ENCODE measurements at regions not wholly inside any gene's neighbourhood (a gene's known extent, or its start where the extent isn't known, plus 50 kb on each side); places are given as distances from the start of the nearest gene placed in this dataset.

GRCh38 chr3:187979564-187979963, 174.4 kb upstream of the LPP start:
- no peak for TF ChIP-seq TEAD4 (CRISPR knock-in tag; IDR thresholded peaks at IDR 0.05)
- ATAC-seq (no peak), DNase-seq (ENCODE audit: low spot score) (no peak)
- H3K27ac Mint-ChIP-seq, result no peak overlapping the region
- CTCF ChIA-PET, result no interaction called here
- peaks cover 14% of the 10 kb centered on the region for H3K36me3 Mint-ChIP-seq
- peaks cover 20% of the 10 kb centered on the region for H3K9me3 Mint-ChIP-seq
- no peaks in the 10 kb centered on the region for H3K27me3 Mint-ChIP-seq (ENCODE audit: low read depth)
- POLR2A ChIA-PET, result no interaction called here
- H3K4me1 Mint-ChIP-seq, result peaks cover 9% of the 10 kb centered on the region
- H3K4me3 Mint-ChIP-seq, result no peak overlapping the region

GRCh38 chr3:187980861-187981260, 173.1 kb upstream of the LPP start:
- Mint-ChIP-seq H3K36me3 (peaks cover 14% of the 10 kb centered on the region), H3K27ac (no peak overlapping the region), H3K4me3 (no peak overlapping the region), H3K4me1 (peaks cover 3% of the 10 kb centered on the region; the same call in 1 of the 2 replicates), H3K27me3 (ENCODE audit: low read depth) (no peaks in the 10 kb centered on the region), H3K9me3 (peaks cover 20% of the 10 kb centered on the region)
- CTCF ChIA-PET, result no interaction called here
- TF ChIP-seq MYBL2 (CRISPR knock-in tag; IDR thresholded peaks at IDR 0.05), result no peak
- TF ChIP-seq IRF2 (CRISPR knock-in tag; IDR thresholded peaks at IDR 0.05; ENCODE audit: borderline replicate concordance, low read depth), result no peak
- TF ChIP-seq RORB (CRISPR knock-in tag; IDR thresholded peaks at IDR 0.05), result no peak
- TF ChIP-seq PREB (CRISPR knock-in tag; IDR thresholded peaks at IDR 0.05; ENCODE audit: borderline replicate concordance), result no peak
- no peak for TF ChIP-seq ZNF232 (CRISPR knock-in tag; IDR thresholded peaks at IDR 0.05)
- TF ChIP-seq ZNF423 (CRISPR knock-in tag; IDR thresholded peaks at IDR 0.05), result no peak
- TF ChIP-seq TEAD1 (CRISPR knock-in tag; IDR thresholded peaks at IDR 0.05), result no peak
- TF ChIP-seq ATF1 (CRISPR knock-in tag; IDR thresholded peaks at IDR 0.05), result no peak
- TF ChIP-seq ETV6 (CRISPR knock-in tag; IDR thresholded peaks at IDR 0.05), result no peak
- no peak for TF ChIP-seq ZNF425 (CRISPR knock-in tag; conservative IDR thresholded peaks at IDR 0.05)
- TF ChIP-seq ZNF317 (CRISPR knock-in tag; IDR thresholded peaks at IDR 0.05; ENCODE audit: borderline replicate concordance, low read depth), result no peak
- no peak for TF ChIP-seq ZNF671 (CRISPR knock-in tag; IDR thresholded peaks at IDR 0.05)
- TF ChIP-seq ZSCAN18 (CRISPR knock-in tag; IDR thresholded peaks at IDR 0.05), result no peak
- TF ChIP-seq CREB1 (CRISPR knock-in tag; IDR thresholded peaks at IDR 0.05), result no peak
- no peak for TF ChIP-seq ZNF138 (CRISPR knock-in tag; conservative IDR thresholded peaks at IDR 0.05)
- TF ChIP-seq SOX15 (CRISPR knock-in tag; IDR thresholded peaks at IDR 0.05), result no peak
- no peak for TF ChIP-seq CDX4 (CRISPR knock-in tag; IDR thresholded peaks at IDR 0.05; ENCODE audit: borderline replicate concordance)
- no peak for TF ChIP-seq ZBTB43 (CRISPR knock-in tag; IDR thresholded peaks at IDR 0.05)
- TF ChIP-seq FOXP1 (CRISPR knock-in tag; IDR thresholded peaks at IDR 0.05; ENCODE audit: borderline replicate concordance), result no peak
- TF ChIP-seq SP1 (CRISPR knock-in tag; conservative IDR thresholded peaks at IDR 0.05), result no peak
- DNase-seq (ENCODE audit: low spot score) (no peak), ATAC-seq (no peak)
- POLR2A ChIA-PET, result no interaction called here

Measured in WTC11 (cell line).